Endothelial cell (in vitro differentiated cells): ENCODE measurements at regions not wholly inside any gene's neighbourhood (a gene's known extent, or its start where the extent isn't known, plus 50 kb on each side); places are given as distances from the start of the nearest gene placed in this dataset.

ENCODE experiments used
- DNase-seq: peaks from one replicate; pipeline ENCODE4 v3.0.0; 2021; ENCODE audit warnings: low spot score
- H3K27ac Mint-ChIP-seq: one replicate; pipeline ENCODE4 v1.8.0; 2021; ENCODE audit warnings: mixed read lengths, inconsistent platforms; ENCODE audit not compliant: unreplicated experiment
- H3K27me3 Mint-ChIP-seq: one replicate; pipeline ENCODE4 v1.8.0; 2021; ENCODE audit warnings: mild to moderate bottlenecking, moderate library complexity, mixed read lengths, inconsistent platforms; ENCODE audit not compliant: unreplicated experiment
- H3K36me3 Mint-ChIP-seq: one replicate; pipeline ENCODE4 v1.8.0; 2021; ENCODE audit warnings: mild to moderate bottlenecking, low read depth, mixed read lengths, inconsistent platforms; ENCODE audit not compliant: unreplicated experiment
- H3K4me1 Mint-ChIP-seq: one replicate; pipeline ENCODE4 v1.8.0; 2021; ENCODE audit warnings: mild to moderate bottlenecking, mixed read lengths, inconsistent platforms; ENCODE audit not compliant: unreplicated experiment
- H3K4me3 Mint-ChIP-seq: one replicate; pipeline ENCODE4 v1.8.0; 2021; ENCODE audit warnings: mild to moderate bottlenecking, mixed read lengths, inconsistent platforms; ENCODE audit not compliant: unreplicated experiment
- H3K9me3 Mint-ChIP-seq: one replicate; pipeline ENCODE4 v1.8.0; 2021; ENCODE audit warnings: mixed read lengths, inconsistent platforms; ENCODE audit not compliant: unreplicated experiment
- CTCF ChIP-seq: fragments of 200-600 bp; sonication (generic); IDR thresholded peaks from one replicate; pipeline ENCODE4 v1.5.0; 2021; ENCODE audit warnings: antibody characterized with exemption; ENCODE audit not compliant: unreplicated experiment

- no peak for TF ChIP-seq CTCF
- no peaks in the 10 kb centered on the region for H3K36me3 Mint-ChIP-seq
These were observed 252.3 kb upstream of the ZP4 start for GRCh38 chr1:238143038-238143437.

GRCh38 chr1:238141353-238141752, 250.6 kb upstream of the ZP4 start:
- no peak for DNase-seq
- Mint-ChIP-seq H3K4me1 (no peaks in the 10 kb centered on the region), H3K4me3 (no peak overlapping the region), H3K9me3 (no peaks in the 10 kb centered on the region), H3K27me3 (no peaks in the 10 kb centered on the region), H3K36me3 (no peaks in the 10 kb centered on the region), H3K27ac (no peak overlapping the region)
- TF ChIP-seq CTCF, result no peak

More at GRCh38 chr1:238143038-238143437, 252.3 kb upstream of the ZP4 start:
- no peaks in the 10 kb centered on the region for H3K9me3 Mint-ChIP-seq
- no peaks in the 10 kb centered on the region for H3K4me1 Mint-ChIP-seq
- H3K27me3 Mint-ChIP-seq, result no peaks in the 10 kb centered on the region
- H3K4me3 Mint-ChIP-seq, result no peak overlapping the region
- no peak for DNase-seq
- H3K27ac Mint-ChIP-seq, result no peak overlapping the region

GRCh38 chr1:238139713-238140112, 249.0 kb upstream of the ZP4 start:
- no peak overlapping the region for H3K27ac Mint-ChIP-seq
- H3K36me3 Mint-ChIP-seq, result no peaks in the 10 kb centered on the region
- no peak overlapping the region for H3K4me3 Mint-ChIP-seq
- no peaks in the 10 kb centered on the region for H3K4me1 Mint-ChIP-seq
- H3K9me3 Mint-ChIP-seq, result no peaks in the 10 kb centered on the region
- DNase-seq, result no peak
- H3K27me3 Mint-ChIP-seq, result no peaks in the 10 kb centered on the region
- no peak for TF ChIP-seq CTCF

- no peak for DNase-seq
- Mint-ChIP-seq H3K27ac (no peak overlapping the region), H3K36me3 (no peaks in the 10 kb centered on the region), H3K9me3 (no peaks in the 10 kb centered on the region), H3K4me1 (no peaks in the 10 kb centered on the region), H3K27me3 (no peaks in the 10 kb centered on the region), H3K4me3 (no peak overlapping the region)
- TF ChIP-seq CTCF, result no peak
These were observed 247.4 kb upstream of the ZP4 start for GRCh38 chr1:238138059-238138626.

- Mint-ChIP-seq H3K36me3 (no peaks in the 10 kb centered on the region), H3K9me3 (no peaks in the 10 kb centered on the region), H3K4me1 (no peaks in the 10 kb centered on the region), H3K4me3 (no peak overlapping the region), H3K27ac (no peak overlapping the region), H3K27me3 (no peaks in the 10 kb centered on the region)
- DNase-seq, result no peak
- no peak for TF ChIP-seq CTCF
These were observed 245.3 kb upstream of the ZP4 start for GRCh38 chr1:238135708-238136664.
